ENCODE measurements at regions not wholly inside any gene's neighbourhood (a gene's known extent, or its start where the extent isn't known, plus 50 kb on each side); places are given as distances from the start of the nearest gene placed in this dataset.

DNA sequence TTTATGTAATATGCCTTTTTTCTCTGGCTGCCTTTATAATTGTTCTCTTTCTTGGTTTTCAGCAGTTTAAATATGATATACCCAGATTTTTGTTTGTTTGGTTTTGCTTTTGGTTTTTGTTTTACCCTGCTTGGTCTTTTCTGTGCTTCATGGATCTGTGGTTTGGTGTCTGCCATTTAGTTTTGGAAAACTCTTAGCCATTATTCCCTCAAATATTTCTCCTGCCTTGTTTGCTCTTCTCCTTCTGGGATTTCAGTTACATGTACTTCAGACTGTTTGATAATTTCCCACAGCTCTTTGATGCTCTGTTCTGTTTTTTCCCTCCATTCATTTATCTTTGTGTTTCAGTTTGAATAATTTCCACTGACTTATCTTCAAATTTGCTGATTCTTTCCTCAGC lies 223.1 kb upstream of the BCOR start:
- TF ChIP-seq, protein P1, sequence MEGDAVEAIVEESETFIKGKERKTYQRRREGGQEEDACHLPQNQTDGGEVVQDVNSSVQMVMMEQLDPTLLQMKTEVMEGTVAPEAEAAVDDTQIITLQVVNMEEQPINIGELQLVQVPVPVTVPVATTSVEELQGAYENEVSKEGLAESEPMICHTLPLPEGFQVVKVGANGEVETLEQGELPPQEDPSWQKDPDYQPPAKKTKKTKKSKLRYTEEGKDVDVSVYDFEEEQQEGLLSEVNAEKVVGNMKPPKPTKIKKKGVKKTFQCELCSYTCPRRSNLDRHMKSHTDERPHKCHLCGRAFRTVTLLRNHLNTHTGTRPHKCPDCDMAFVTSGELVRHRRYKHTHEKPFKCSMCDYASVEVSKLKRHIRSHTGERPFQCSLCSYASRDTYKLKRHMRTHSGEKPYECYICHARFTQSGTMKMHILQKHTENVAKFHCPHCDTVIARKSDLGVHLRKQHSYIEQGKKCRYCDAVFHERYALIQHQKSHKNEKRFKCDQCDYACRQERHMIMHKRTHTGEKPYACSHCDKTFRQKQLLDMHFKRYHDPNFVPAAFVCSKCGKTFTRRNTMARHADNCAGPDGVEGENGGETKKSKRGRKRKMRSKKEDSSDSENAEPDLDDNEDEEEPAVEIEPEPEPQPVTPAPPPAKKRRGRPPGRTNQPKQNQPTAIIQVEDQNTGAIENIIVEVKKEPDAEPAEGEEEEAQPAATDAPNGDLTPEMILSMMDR (IDR thresholded peaks at IDR 0.05; ENCODE audit: low read length, missing control alignments), result no peak
- no peak overlapping the region for H3K4me3 ChIP-seq (replicated peaks; ENCODE audit: low read depth, low read length)
- DNase-seq (ENCODE audit: low read depth), result no peak

DNA sequence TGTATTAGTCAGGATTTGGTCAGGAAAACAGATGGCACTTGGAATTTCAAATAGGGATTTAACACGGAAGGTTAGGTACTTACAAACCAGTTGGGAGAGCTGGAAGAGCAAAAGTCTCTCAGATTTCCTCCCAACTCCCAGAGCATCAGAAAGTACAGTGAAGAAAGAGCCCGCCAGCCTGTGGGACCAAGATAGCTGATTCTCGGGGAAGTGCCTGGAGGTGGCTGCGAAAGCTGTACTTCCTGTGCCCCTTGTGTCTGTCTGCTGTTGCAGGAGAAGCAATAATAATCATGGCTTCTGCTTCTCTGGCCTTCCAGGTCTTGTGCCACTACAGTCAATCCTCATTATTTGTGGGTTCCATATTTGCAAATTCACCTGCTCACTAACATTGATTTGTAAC lies 221.0 kb upstream of the BCOR start:
- no peak overlapping the region for H3K4me3 ChIP-seq (replicated peaks; ENCODE audit: low read depth, low read length)
- TF ChIP-seq, protein P1 (IDR thresholded peaks at IDR 0.05; ENCODE audit: low read length, missing control alignments), result no peak
- no peak for DNase-seq (ENCODE audit: low read depth)

DNA sequence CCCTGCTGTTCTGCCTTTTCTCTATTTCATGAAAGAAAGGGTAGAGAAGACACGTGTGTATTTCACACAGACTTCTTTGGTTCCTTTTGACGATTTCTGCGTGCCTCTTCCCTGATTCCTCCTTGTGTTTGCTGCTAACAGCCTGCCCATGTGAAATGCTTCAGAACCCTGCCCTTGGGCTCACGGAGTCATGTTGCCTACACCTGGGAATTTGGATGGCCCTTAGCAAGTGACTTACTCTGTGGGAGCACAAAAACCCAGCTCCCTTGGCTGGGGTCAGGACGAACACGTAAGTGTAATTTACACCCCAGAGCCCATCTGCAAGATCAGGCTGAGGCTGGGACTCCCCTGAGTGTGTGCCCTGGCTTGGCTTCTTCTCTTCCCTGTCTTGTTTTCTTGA lies 220.3 kb upstream of the BCOR start:
- TF ChIP-seq, protein P1 (IDR thresholded peaks at IDR 0.05; ENCODE audit: low read length, missing control alignments), result no peak
- H3K4me3 ChIP-seq (replicated peaks; ENCODE audit: low read depth, low read length), result no peak overlapping the region
- no peak for DNase-seq (ENCODE audit: low read depth)

DNA sequence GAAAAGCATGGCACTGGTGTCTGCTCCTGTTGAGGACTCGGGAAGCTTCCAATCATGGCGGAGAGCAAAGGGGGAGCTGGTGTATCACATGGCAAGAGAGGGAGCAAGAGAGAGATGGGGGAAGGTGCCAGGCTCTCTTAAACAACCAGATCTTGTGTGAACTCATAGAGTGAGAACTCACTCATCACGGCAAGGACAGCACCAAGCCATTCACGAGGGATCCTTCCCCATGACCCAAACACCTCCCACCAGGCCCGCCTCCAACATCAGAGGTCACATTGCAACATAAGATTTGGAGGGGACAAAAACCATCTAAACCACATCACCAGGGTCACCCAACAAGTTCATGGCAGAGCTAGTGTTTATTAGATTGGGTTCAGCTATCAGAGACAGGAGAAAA lies 218.7 kb upstream of the BCOR start:
- H3K4me3 ChIP-seq (replicated peaks; ENCODE audit: low read depth, low read length), result no peak overlapping the region
- TF ChIP-seq, protein P1 (IDR thresholded peaks at IDR 0.05; ENCODE audit: low read length, missing control alignments), result no peak

DNA sequence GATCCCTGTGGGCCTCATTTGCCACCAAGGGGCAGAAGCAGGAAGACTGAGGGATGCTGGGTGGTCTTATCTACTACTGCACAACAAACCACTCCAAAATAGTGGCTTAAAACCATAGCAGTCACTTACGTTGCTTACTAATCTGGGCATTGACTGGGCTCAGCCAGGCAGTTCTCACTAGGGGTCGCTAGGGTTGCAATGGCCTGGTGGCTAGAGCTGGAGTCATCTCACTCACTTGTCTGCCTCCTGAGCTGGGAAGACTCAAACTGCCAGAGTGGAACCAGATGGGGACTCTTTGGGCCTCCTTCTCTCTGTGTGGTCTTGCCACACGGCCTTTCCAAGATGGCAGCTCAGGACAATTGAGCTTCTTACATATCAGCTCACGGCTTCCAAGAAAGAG lies 216.3 kb upstream of the BCOR start:
- no peak overlapping the region for H3K4me3 ChIP-seq (replicated peaks; ENCODE audit: low read depth, low read length)
- DNase-seq (ENCODE audit: low read depth), result no peak
- TF ChIP-seq, protein P1 (IDR thresholded peaks at IDR 0.05; ENCODE audit: low read length, missing control alignments), result no peak

More for the DNA sequence above, 218.7 kb upstream of the BCOR start:
- no peak for DNase-seq (ENCODE audit: low read depth)

DNA sequence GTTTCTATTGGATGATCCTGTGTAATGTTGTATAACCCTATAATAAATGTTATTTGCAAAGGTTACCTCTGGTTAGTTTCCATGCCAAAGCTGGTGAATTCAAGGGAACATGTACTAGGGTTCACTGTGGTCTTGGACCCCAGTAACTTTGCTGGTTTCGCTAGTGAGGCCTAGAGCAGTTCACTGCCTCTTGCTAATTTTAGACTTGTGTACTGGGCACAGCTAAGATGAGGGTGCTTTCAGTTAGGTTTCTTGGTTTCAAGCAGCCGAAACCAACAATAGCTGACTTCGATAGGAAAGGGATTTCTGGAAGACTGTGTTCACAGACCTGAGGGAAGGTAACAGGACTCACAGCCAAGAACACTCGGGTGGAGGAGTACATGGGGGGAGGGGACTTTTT lies 215.5 kb upstream of the BCOR start:
- TF ChIP-seq, protein P1 (IDR thresholded peaks at IDR 0.05; ENCODE audit: low read length, missing control alignments), result no peak
- H3K4me3 ChIP-seq (replicated peaks; ENCODE audit: low read depth, low read length), result no peak overlapping the region
- DNase-seq (ENCODE audit: low read depth), result no peak

DNA sequence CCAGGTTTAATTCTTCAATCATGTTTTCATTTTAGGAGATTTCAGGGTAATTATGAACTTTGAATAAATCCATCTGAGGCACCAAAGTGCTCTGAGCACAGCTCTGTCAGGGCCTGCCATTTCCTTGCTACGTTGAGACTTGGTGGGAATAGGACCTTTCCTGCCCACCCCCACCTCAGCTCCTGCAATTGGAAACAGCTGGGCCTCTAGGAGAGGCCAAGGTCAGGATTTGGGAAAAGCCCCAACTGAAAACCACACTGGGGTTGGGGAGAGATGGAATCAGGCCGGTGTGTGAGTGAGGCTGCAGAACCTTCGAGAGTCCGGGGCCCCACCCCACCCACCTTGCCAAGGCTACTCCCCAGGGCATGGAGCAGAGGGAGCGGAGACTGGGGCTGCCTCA lies 212.7 kb upstream of the BCOR start:
- TF ChIP-seq, protein P1 (IDR thresholded peaks at IDR 0.05; ENCODE audit: low read length, missing control alignments), result no peak
- no peak for DNase-seq (ENCODE audit: low read depth)
- H3K4me3 ChIP-seq (replicated peaks; ENCODE audit: low read depth, low read length), result no peak overlapping the region

Measured in fibroblast of pulmonary artery (primary cell).